Pancreas (tissue), 10 donors: ENCODE measurements at regions not wholly inside any gene's neighbourhood (a gene's known extent, or its start where the extent isn't known, plus 50 kb on each side); places are given as distances from the start of the nearest gene placed in this dataset.
A peak's percentile ranks its signal among the peaks of the same experiment; 100 is the strongest.

Source experiments
- ATAC-seq, 4 donors: fragments of 200-7000 bp; cut with Tn5 transposase; one replicate each; pipeline versions ENCODE4 v1.8.0 to v1.9.1; 2020; ENCODE audit warnings: mild to moderate bottlenecking in 4 of 4, moderate library complexity in 4 of 4
- DNase-seq, 6 donors: peaks; one replicate each; pipeline ENCODE4 v3.0.0-alpha.2; 2020
- FAIRE-seq: peaks from 2 replicates; lab custom pipeline; 2012; peaks lifted over from hg19 to GRCh38; lab: Jason Lieb, UNC
- H3K27ac ChIP-seq, 4 donors: fragments of 200-600 bp; sonication (generic); 1 replicate in 3 of 4; 2 replicates in 1 of 4; pipeline versions ENCODE4 v1.5.0 to v1.8.0; 2020
- H3K27me3 ChIP-seq, 4 donors: fragments of 200-600 bp; one replicate each; pipeline ENCODE4 v1.8.0; 2021
- H3K36me3 ChIP-seq, 3 donors: fragments of 200-600 bp; sonication (generic) in 1 of 3; one replicate each; pipeline versions ENCODE4 v1.5.0 to v1.8.0; 2020 to 2021
- H3K4me1 ChIP-seq, 3 donors: fragments of 200-600 bp; one replicate each; pipeline ENCODE4 v1.8.0; 2021
- H3K4me3 ChIP-seq, 4 donors: fragments of 200-600 bp; sonication (generic) in 2 of 4; one replicate each; pipeline versions ENCODE4 v1.5.0 to v1.8.0; 2020 to 2021
- H3K9me3 ChIP-seq, 4 donors: fragments of 200-600 bp; one replicate each; pipeline ENCODE4 v1.8.0; 2021
- CTCF ChIP-seq, 4 donors: fragments of 200-600 bp; sonication (generic) in 3 of 4; IDR thresholded peaks; one replicate each; pipeline versions ENCODE4 v1.5.0 to v1.8.0; 2021; ENCODE audit warnings: antibody characterized with exemption in 4 of 4
- WGBS, 2 donors: extraction: QIAGEN DNeasy Blood & Tissue Kit; methylation state at CpG; one replicate each; pipeline ENCODE4 v1.1.7; 2013; 5-methylcytosine and 5-hydroxymethylcytosine counted together
- intact Hi-C, 3 donors: fragments of 100-400 bp; cut with DNase I; formaldehyde crosslinking; loops; one replicate each; pipeline versions ENCODE4 v1.11.1 to v1.14.2; 2022
- donor health status: healthy with polysubstance abuse.
- donor health status: DM: no; HTN: no; CAD: no; lungs with moderate emphysema.
- donor health status: DM: no; HTN: no; CAD: no.
- donor health status: control.
- donor health status: control.
- donor health status: Bipolar disorder and iron deficiency.
- donor health status: DM: yes; HTN: yes; CAD: no.
- donor health status: DM: no; HTN: no; CAD: no.
- donor health status: DM: no; HTN: no; CAD: no.
- donor health status: DM: yes; HTN: yes; CAD: no.

GRCh38 chr3:117393119-117393518 is 683.5 kb downstream of the TUSC7 start:
- peaks cover 0 to 7% (median 5%) of the 10 kb centered on the region in 3 donors for H3K4me1 ChIP-seq
- 50 to 53% methylated on average over 1 of the region's 1 CpG for WGBS, 2 donors
- no peak for TF ChIP-seq CTCF (IDR thresholded peaks at IDR 0.05)
- no peaks in the 10 kb centered on the region for H3K27me3 ChIP-seq
- no peaks in the 10 kb centered on the region for H3K9me3 ChIP-seq
- H3K27ac ChIP-seq: no peak overlapping the region
- no peak for DNase-seq
- FAIRE-seq: no peak
- no peak overlapping the region for H3K4me3 ChIP-seq
- ATAC-seq: no peak
- no peaks in the 10 kb centered on the region for H3K36me3 ChIP-seq
- intact Hi-C loops: no loop called here

- ATAC-seq: peak; percentile 88 to 96 (median 92)
- intact Hi-C loops: no loop called here
- Histone ChIP-seq H3K4me3 (no peak overlapping the region), H3K36me3 (no peaks in the 10 kb centered on the region), H3K9me3 (no peaks in the 10 kb centered on the region), H3K27ac (peak overlapping the region; percentile 29 to 75 (median 62)), H3K27me3 (no peaks in the 10 kb centered on the region), H3K4me1 (peaks cover 5 to 31% (median 7%) of the 10 kb centered on the region in 3 donors)
- no peak for TF ChIP-seq CTCF (IDR thresholded peaks at IDR 0.05)
- 18 to 20% methylated on average over 12 of the region's 12 CpGs for WGBS, 2 donors
- FAIRE-seq: no peak
- DNase-seq: peak; percentile 63 to 83 (median 76)
Observed at GRCh38 chr3:117398141-117398899, 688.7 kb downstream of the TUSC7 start.

- H3K4me3 ChIP-seq: peak overlapping the region in 1 of 4 donors; percentile 7
- H3K27ac ChIP-seq: peak overlapping the region in 2 of 4 donors; percentile 67 to 75
- FAIRE-seq: no peak
- peaks cover 7 to 39% (median 14%) of the 10 kb centered on the region in 3 donors for H3K4me1 ChIP-seq
- H3K9me3 ChIP-seq: no peaks in the 10 kb centered on the region
- no peaks in the 10 kb centered on the region for H3K36me3 ChIP-seq
- DNase-seq: no peak
- intact Hi-C loops: no loop called here
- 50 to 51% methylated on average over 5 of the region's 5 CpGs for WGBS, 2 donors
- ATAC-seq: peak; percentile 50 to 68 (median 60)
- no peaks in the 10 kb centered on the region for H3K27me3 ChIP-seq
- no peak for TF ChIP-seq CTCF (IDR thresholded peaks at IDR 0.05)
Observed at GRCh38 chr3:117399311-117400078, 689.9 kb downstream of the TUSC7 start.

- FAIRE-seq: no peak
- Histone ChIP-seq H3K36me3 (no peaks in the 10 kb centered on the region), H3K27ac (no peak overlapping the region), H3K27me3 (no peaks in the 10 kb centered on the region), H3K4me1 (peaks cover 15 to 47% (median 19%) of the 10 kb centered on the region in 3 donors), H3K9me3 (no peaks in the 10 kb centered on the region), H3K4me3 (no peak overlapping the region)
- no peak for ATAC-seq
- intact Hi-C loops: no loop called here
- no peak for TF ChIP-seq CTCF (IDR thresholded peaks at IDR 0.05)
- 60 to 61% methylated on average over 7 of the region's 7 CpGs for WGBS, 2 donors
- DNase-seq: no peak
Observed at GRCh38 chr3:117400303-117400702, 690.7 kb downstream of the TUSC7 start.
